Prostate gland (tissue), 2 donors: ENCODE measurements at regions not wholly inside any gene's neighbourhood (a gene's known extent, or its start where the extent isn't known, plus 50 kb on each side); places are given as distances from the start of the nearest gene placed in this dataset.

Experiments used
- CTCF ChIP-seq, 4 experiments: fragments of 200-600 bp in 2 of 4; fragments of 450-650 bp in 2 of 4; sonication (generic) in 2 of 4; IDR thresholded peaks; 1 replicate in 3 of 4; 2 replicates in 1 of 4; pipeline ENCODE4 v1.5.1; 2016 to 2019; ENCODE audit warnings: antibody characterized with exemption in 4 of 4, mild to moderate bottlenecking in 2 of 4, moderate library complexity in 2 of 4
- POLR2A ChIP-seq: fragments of 450-650 bp; IDR thresholded peaks from one replicate; pipeline ENCODE4 v1.6.1; 2016; ENCODE audit warnings: antibody characterized with exemption, mild to moderate bottlenecking
- POLR2AphosphoS5 ChIP-seq: sonication (generic); formaldehyde crosslinking; IDR thresholded peaks from one replicate; pipeline ENCODE4 v1.6.1; 2017; ENCODE audit warnings: antibody characterized with exemption

- TF ChIP-seq CTCF (IDR thresholded peaks at IDR 0.05) (no peak), POLR2A (no peak), POLR2AphosphoS5 (no peak)
Measured at GRCh38 chr2:156042895-156043294, 289.6 kb downstream of the NR4A2 start.
